Neuronal stem cell (in vitro differentiated cells): ENCODE measurements at regions not wholly inside any gene's neighbourhood (a gene's known extent, or its start where the extent isn't known, plus 50 kb on each side); places are given as distances from the start of the nearest gene placed in this dataset.

ENCODE experiments used
- DNase-seq: peaks from one replicate; pipeline ENCODE4 v3.0.0-alpha.2; 2013; ENCODE audit warnings: low spot score
- H2AFZ ChIP-seq: one replicate; pipeline ENCODE4 v1.6.1; 2013; ENCODE audit warnings: mild to moderate bottlenecking, low read length, inconsistent platforms
- H2AK5ac ChIP-seq: 2 replicates; pipeline ENCODE4 v1.6.1; 2013; ENCODE audit warnings: low read depth, mild to moderate bottlenecking, inconsistent platforms, low read length, moderate library complexity, mixed read lengths
- H2BK120ac ChIP-seq: 2 replicates; pipeline ENCODE4 v1.6.1; 2013; ENCODE audit warnings: low read depth, mild to moderate bottlenecking, inconsistent platforms, low read length, moderate library complexity, mixed read lengths
- H2BK12ac ChIP-seq: one replicate; pipeline ENCODE4 v1.6.1; 2013; ENCODE audit warnings: low read length, inconsistent platforms
- H2BK15ac ChIP-seq: 2 replicates; pipeline ENCODE4 v1.6.1; 2013; ENCODE audit warnings: mild to moderate bottlenecking, low read length, inconsistent platforms, mixed read lengths
- H2BK5ac ChIP-seq: one replicate; pipeline ENCODE4 v1.6.1; 2013; ENCODE audit warnings: inconsistent platforms, mild to moderate bottlenecking, low read length, moderate library complexity
- H3K14ac ChIP-seq: one replicate; pipeline ENCODE4 v1.6.1; 2013; ENCODE audit warnings: low read length, inconsistent platforms
- H3K18ac ChIP-seq: 2 replicates; pipeline ENCODE4 v1.6.1; 2013; ENCODE audit warnings: low read length, inconsistent platforms
- H3K23ac ChIP-seq: 2 replicates; pipeline ENCODE4 v1.6.1; 2013; ENCODE audit warnings: low read depth, mild to moderate bottlenecking, mixed read lengths, low read length, inconsistent platforms; ENCODE audit not compliant: poor library complexity
- H3K27ac ChIP-seq: replicated peaks from 3 replicates; pipeline ENCODE4 v1.5.1; 2013; ENCODE audit warnings: low read length, inconsistent platforms
- H3K27me3 ChIP-seq, 3 experiments: 2 replicates each; pipeline ENCODE4 v1.6.1; 2013; ENCODE audit warnings: low read length in 3 of 3, mild to moderate bottlenecking in 2 of 3, inconsistent platforms in 1 of 3, low read depth in 1 of 3, mixed read lengths in 1 of 3, moderate library complexity in 1 of 3; ENCODE audit not compliant: control insufficient read depth in 3 of 3, insufficient read depth in 3 of 3
- H3K36me3 ChIP-seq, 2 donors: replicated peaks in 1 of 2; 2 replicates each; pipeline ENCODE4 v1.6.1; 2013; ENCODE audit warnings: low read length in 2 of 2; ENCODE audit not compliant: control insufficient read depth in 2 of 2, insufficient read depth in 2 of 2
- H3K4ac ChIP-seq: 2 replicates; pipeline ENCODE4 v1.6.1; 2013; ENCODE audit warnings: inconsistent platforms, mild to moderate bottlenecking, low read length, moderate library complexity
- H3K4me1 ChIP-seq, 2 donors: 1 replicate in 1 of 2; 2 replicates in 1 of 2; pipeline ENCODE4 v1.6.1; 2013; ENCODE audit warnings: low read length in 2 of 2, low read depth in 1 of 2; ENCODE audit not compliant: control insufficient read depth in 2 of 2, insufficient read depth in 1 of 2
- H3K4me2 ChIP-seq: one replicate; pipeline ENCODE4 v1.6.1; 2013; ENCODE audit warnings: mild to moderate bottlenecking, low read length, inconsistent platforms; ENCODE audit not compliant: insufficient read depth, poor library complexity, severe bottlenecking
- H3K4me3 ChIP-seq, 2 donors: 2 replicates each; pipeline ENCODE4 v1.5.1; 2013; ENCODE audit warnings: low read length in 2 of 2, mild to moderate bottlenecking in 2 of 2, inconsistent platforms in 1 of 2, moderate library complexity in 1 of 2
- H3K79me1 ChIP-seq: one replicate; pipeline ENCODE4 v1.6.1; 2013; ENCODE audit warnings: low read depth, mild to moderate bottlenecking, inconsistent platforms, low read length, moderate library complexity
- H3K9ac ChIP-seq: one replicate; pipeline ENCODE4 v1.6.1; 2013; ENCODE audit warnings: mild to moderate bottlenecking, low read depth, low read length, inconsistent platforms; ENCODE audit not compliant: poor library complexity
- H3K9me3 ChIP-seq, 2 donors: replicated peaks in 1 of 2; 2 replicates each; pipeline versions ENCODE3 to v1.6.1; 2013; ENCODE audit warnings: low read length in 2 of 2, mild to moderate bottlenecking in 2 of 2, inconsistent platforms in 1 of 2, low read depth in 1 of 2, mixed read lengths in 1 of 2, moderate library complexity in 1 of 2; ENCODE audit not compliant: control insufficient read depth in 2 of 2, insufficient read depth in 1 of 2
- H4K8ac ChIP-seq: one replicate; pipeline ENCODE4 v1.6.1; 2013; ENCODE audit warnings: low read depth, mild to moderate bottlenecking, inconsistent platforms, low read length, moderate library complexity
- H4K91ac ChIP-seq: one replicate; pipeline ENCODE4 v1.6.1; 2013; ENCODE audit warnings: low read length, low read depth, mild to moderate bottlenecking, inconsistent platforms; ENCODE audit not compliant: poor library complexity
- WGBS, 2 donors: extraction: QIAGEN DNeasy Blood & Tissue Kit; methylation state at CpG; one replicate each; pipeline ENCODE4 v1.1.7; 2013; ENCODE audit warnings: missing lambda C conversion rate in 2 of 2, mixed read lengths in 1 of 2; ENCODE audit not compliant: insufficient read length in 2 of 2, insufficient replicate concordance in 1 of 2; ENCODE audit errors: extremely low coverage in 2 of 2; 5-methylcytosine and 5-hydroxymethylcytosine counted together

DNA sequence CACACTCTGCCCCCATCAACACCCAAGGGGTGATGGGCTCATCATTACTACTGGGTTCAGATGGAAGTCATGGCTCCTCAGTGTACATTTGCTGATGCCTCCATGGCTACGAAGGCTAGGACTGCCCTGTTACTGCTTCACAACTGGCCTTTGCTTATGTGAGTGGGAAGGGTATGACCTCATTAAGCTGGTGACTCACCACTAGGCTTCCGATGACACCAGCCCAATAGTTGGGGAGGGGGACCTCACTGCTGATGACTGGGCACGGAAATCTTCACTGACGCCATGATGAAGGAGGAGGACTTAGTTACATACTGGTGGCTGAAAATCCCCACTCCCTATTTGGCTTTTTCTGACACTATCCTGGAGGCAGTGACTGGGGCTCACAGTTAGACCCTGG lies 263.2 kb downstream of the CMPK2 start:
- no peak overlapping the region for H3K4ac ChIP-seq
- no peak overlapping the region for H2BK15ac ChIP-seq
- peak overlapping the region in 1 of 2 donors; percentile 46 for H3K4me3 ChIP-seq
- H3K36me3 ChIP-seq, result peaks cover 0 to 3% of the 10 kb centered on the region in 2 donors
- no peak for DNase-seq
- no peak overlapping the region for H3K27ac ChIP-seq
- no peak overlapping the region for H2BK120ac ChIP-seq
- H3K4me1 ChIP-seq, result peaks cover 0 to 14% of the 10 kb centered on the region in 2 donors
- no peak overlapping the region for H4K91ac ChIP-seq
- H3K9me3 ChIP-seq, result peaks cover 5 to 10% of the 10 kb centered on the region in 2 donors
- H3K9ac ChIP-seq, result no peak overlapping the region
- no peaks in the 10 kb centered on the region for H3K27me3 ChIP-seq
- no peak overlapping the region for H2AK5ac ChIP-seq
- no peak overlapping the region for H2BK12ac ChIP-seq
- H3K79me1 ChIP-seq, result no peaks in the 10 kb centered on the region
- WGBS, 2 donors, result no CpG with 5 or more reads among the region's 4 CpGs
- no peak overlapping the region for H3K4me2 ChIP-seq
- H2AFZ ChIP-seq, result no peak overlapping the region
- H4K8ac ChIP-seq, result peak overlapping the region; percentile 68
- no peak overlapping the region for H2BK5ac ChIP-seq
- H3K14ac ChIP-seq, result no peak overlapping the region
- H3K18ac ChIP-seq, result no peak overlapping the region
- H3K23ac ChIP-seq, result no peak overlapping the region

GRCh38 chr2:6605836-6606505 lies 259.7 kb downstream of the CMPK2 start:
- H3K27ac ChIP-seq, result no peak overlapping the region
- H3K4ac ChIP-seq, result no peak overlapping the region
- no peak overlapping the region for H2BK120ac ChIP-seq
- H4K91ac ChIP-seq, result no peak overlapping the region
- no peak overlapping the region for H3K9ac ChIP-seq
- no peak overlapping the region for H4K8ac ChIP-seq
- H3K14ac ChIP-seq, result no peak overlapping the region
- no peaks in the 10 kb centered on the region for H3K79me1 ChIP-seq
- H3K4me1 ChIP-seq, result peaks cover 0 to 14% of the 10 kb centered on the region in 2 donors
- peaks cover 0 to 3% of the 10 kb centered on the region in 2 donors for H3K36me3 ChIP-seq
- H3K4me3 ChIP-seq, result peak overlapping the region in 1 of 2 donors; percentile 30
- H2AFZ ChIP-seq, result peak overlapping the region; percentile 79
- no peaks in the 10 kb centered on the region for H3K27me3 ChIP-seq
- H3K18ac ChIP-seq, result no peak overlapping the region
- H2BK12ac ChIP-seq, result no peak overlapping the region
- H2BK5ac ChIP-seq, result no peak overlapping the region
- no peak overlapping the region for H2BK15ac ChIP-seq
- no peak overlapping the region for H3K23ac ChIP-seq
- H3K4me2 ChIP-seq, result no peak overlapping the region
- no peak overlapping the region for H2AK5ac ChIP-seq
- no CpG with 5 or more reads among the region's 7 CpGs for WGBS, 2 donors
- peaks cover 5 to 9% of the 10 kb centered on the region in 2 donors for H3K9me3 ChIP-seq
- DNase-seq, result no peak

DNA sequence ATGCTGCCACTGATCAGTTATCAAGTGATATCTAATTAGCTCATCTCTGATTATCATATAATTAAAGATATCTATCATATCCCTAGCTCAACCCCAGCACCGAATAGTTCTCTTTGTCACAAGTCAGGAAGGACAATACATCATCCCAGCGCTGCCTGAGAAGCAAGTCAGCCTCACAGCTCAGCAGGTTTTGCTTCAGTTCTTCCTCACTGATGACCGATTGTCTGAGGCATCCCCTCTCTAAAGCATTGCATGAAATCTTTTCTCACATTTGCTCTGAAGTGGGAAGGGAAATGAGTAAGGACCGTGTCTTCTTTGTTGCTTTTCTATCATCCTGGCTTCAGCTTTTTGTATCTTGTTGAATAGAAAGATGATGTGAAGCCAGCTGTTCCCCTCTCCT lies 247.9 kb downstream of the CMPK2 start:
- no peak overlapping the region for H3K27ac ChIP-seq
- no peak overlapping the region for H3K4ac ChIP-seq
- H2BK15ac ChIP-seq, result no peak overlapping the region
- no peak overlapping the region for H3K14ac ChIP-seq
- H3K27me3 ChIP-seq, result no peaks in the 10 kb centered on the region
- no peak overlapping the region for H3K9ac ChIP-seq
- no peak overlapping the region for H2BK12ac ChIP-seq
- H3K4me3 ChIP-seq, result peak overlapping the region in 1 of 2 donors; percentile 4
- H4K8ac ChIP-seq, result no peak overlapping the region
- H2AFZ ChIP-seq, result peak overlapping the region; percentile 56
- H4K91ac ChIP-seq, result no peak overlapping the region
- H3K9me3 ChIP-seq, result peaks cover 6 to 11% of the 10 kb centered on the region in 2 donors
- H2AK5ac ChIP-seq, result no peak overlapping the region
- H2BK5ac ChIP-seq, result no peak overlapping the region
- peaks cover 2 to 16% of the 10 kb centered on the region in 2 donors for H3K4me1 ChIP-seq
- H3K79me1 ChIP-seq, result no peaks in the 10 kb centered on the region
- no peak overlapping the region for H3K4me2 ChIP-seq
- no peak overlapping the region for H2BK120ac ChIP-seq
- DNase-seq, result no peak
- no CpG with 5 or more reads among the region's 4 CpGs for WGBS, 2 donors
- H3K36me3 ChIP-seq, result no peaks in the 10 kb centered on the region
- no peak overlapping the region for H3K18ac ChIP-seq
- no peak overlapping the region for H3K23ac ChIP-seq

DNA sequence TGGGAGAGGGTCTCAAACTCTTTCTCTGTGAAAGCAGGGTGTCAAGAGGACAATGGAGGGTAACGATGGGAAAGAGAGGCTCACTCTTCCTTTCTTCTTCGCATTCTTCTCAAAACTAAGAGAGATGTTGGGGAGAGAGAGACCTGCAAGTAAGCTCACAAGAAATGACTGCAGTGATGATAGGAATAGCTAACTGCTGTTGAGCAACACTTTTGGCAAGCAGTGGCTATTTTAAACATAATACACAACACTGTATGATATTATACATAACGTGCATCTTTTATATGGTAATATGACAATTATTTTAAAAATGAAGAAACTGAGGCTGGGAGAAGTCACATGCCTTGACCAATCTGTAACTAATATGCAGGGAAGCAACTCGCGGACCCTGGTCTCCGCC lies 247.5 kb downstream of the CMPK2 start:
- H3K27ac ChIP-seq, result no peak overlapping the region
- peak overlapping the region; percentile 56 for H2AFZ ChIP-seq

More for the DNA sequence above, 247.5 kb downstream of the CMPK2 start:
- Histone ChIP-seq H3K9ac (no peak overlapping the region), H4K91ac (no peak overlapping the region), H3K27me3 (no peaks in the 10 kb centered on the region), H3K4me2 (no peak overlapping the region), H2BK12ac (no peak overlapping the region), H2BK15ac (no peak overlapping the region), H3K9me3 (peaks cover 4 to 7% of the 10 kb centered on the region in 2 donors), H2BK120ac (no peak overlapping the region), H3K14ac (no peak overlapping the region), H4K8ac (no peak overlapping the region), H3K36me3 (no peaks in the 10 kb centered on the region), H2AK5ac (no peak overlapping the region), H3K4ac (no peak overlapping the region), H3K23ac (no peak overlapping the region), H3K79me1 (no peaks in the 10 kb centered on the region), H3K4me3 (no peak overlapping the region), H2BK5ac (no peak overlapping the region), H3K18ac (no peak overlapping the region), H3K4me1 (peaks cover 2 to 16% of the 10 kb centered on the region in 2 donors)
- WGBS, 2 donors, result no CpG with 5 or more reads among the region's 6 CpGs
- no peak for DNase-seq
